SU-DHL-6 (cell line): ENCODE measurements at regions not wholly inside any gene's neighbourhood (a gene's known extent, or its start where the extent isn't known, plus 50 kb on each side); places are given as distances from the start of the nearest gene placed in this dataset.
"Not testable (repeated sequence)": the region's sequence is repeated elsewhere in the genome, so short reads cannot be mapped to it uniquely, and the experiment has no call there.

Experiments used
- CTCF ChIP-seq: fragments of 200-600 bp; sonication (generic); IDR thresholded peaks from one replicate; pipeline ENCODE4 v1.5.1; 2017; ENCODE audit warnings: antibody characterized with exemption, mild to moderate bottlenecking, low read length, moderate library complexity; ENCODE audit not compliant: insufficient read depth, poor library complexity, severe bottlenecking
- EZH2phosphoT487 ChIP-seq: fragments of 200-600 bp; sonication (generic), shearing (Covaris generic); conservative IDR thresholded peaks from 2 replicates; pipeline ENCODE4 v1.6.1; 2018; ENCODE audit warnings: mild to moderate bottlenecking, antibody characterized with exemption, low read length, moderate library complexity, mixed read lengths

GRCh38 chr10:60581782-60582181 lies 192.1 kb upstream of the ANK3 start:
- not testable (repeated sequence) for TF ChIP-seq CTCF, EZH2phosphoT487
